AG10803 (cell line): ENCODE measurements at regions not wholly inside any gene's neighbourhood (a gene's known extent, or its start where the extent isn't known, plus 50 kb on each side); places are given as distances from the start of the nearest gene placed in this dataset.
A peak's percentile ranks its signal among the peaks of the same experiment; 100 is the strongest.

Source experiments
- DNase-seq: peaks from one replicate; pipeline ENCODE4 v3.0.0; 2010; ENCODE audit warnings: low read depth
- H3K4me3 ChIP-seq: 2 replicates; pipeline ENCODE4 v1.5.1; 2011; ENCODE audit warnings: mild to moderate bottlenecking, low read length, control low read depth
- CTCF ChIP-seq: conservative IDR thresholded peaks from 2 replicates; pipeline ENCODE4 v1.5.1; 2011; ENCODE audit warnings: mild to moderate bottlenecking, low read length, control low read depth, inconsistent platforms

GRCh38 chr3:187987924-187988323, 166.0 kb upstream of the LPP start:
- no peak overlapping the region for H3K4me3 ChIP-seq
- no peak for TF ChIP-seq CTCF
- DNase-seq: no peak

- no peak for TF ChIP-seq CTCF
- DNase-seq: no peak
- H3K4me3 ChIP-seq: no peak overlapping the region
Measured at GRCh38 chr3:187989575-187990153, 164.3 kb upstream of the LPP start.

GRCh38 chr3:187992609-187993008, 161.3 kb upstream of the LPP start:
- H3K4me3 ChIP-seq: no peak overlapping the region
- no peak for DNase-seq
- no peak for TF ChIP-seq CTCF

GRCh38 chr3:187994221-187995042, 159.5 kb upstream of the LPP start:
- TF ChIP-seq CTCF: no peak
- DNase-seq: peak; percentile 83
- no peak overlapping the region for H3K4me3 ChIP-seq

GRCh38 chr3:187995043-187995400, 158.9 kb upstream of the LPP start:
- H3K4me3 ChIP-seq: no peak overlapping the region
- DNase-seq: no peak
- TF ChIP-seq CTCF: no peak

GRCh38 chr3:187995667-187996066, 158.3 kb upstream of the LPP start:
- no peak for TF ChIP-seq CTCF
- DNase-seq: no peak
- no peak overlapping the region for H3K4me3 ChIP-seq

- DNase-seq: no peak
- TF ChIP-seq CTCF: no peak
- no peak overlapping the region for H3K4me3 ChIP-seq
Measured at GRCh38 chr3:187996609-187997008, 157.3 kb upstream of the LPP start.
